HG03439 (cell line): ENCODE measurements at regions not wholly inside any gene's neighbourhood (a gene's known extent, or its start where the extent isn't known, plus 50 kb on each side); places are given as distances from the start of the nearest gene placed in this dataset.

Experiments
- ATAC-seq: cut with Tn5 transposase; IDR thresholded peaks from one replicate; pipeline ENCODE4 v1.9.1; 2021; ENCODE audit warnings: mild to moderate bottlenecking, moderate library complexity; ENCODE audit not compliant: unreplicated experiment

DNA sequence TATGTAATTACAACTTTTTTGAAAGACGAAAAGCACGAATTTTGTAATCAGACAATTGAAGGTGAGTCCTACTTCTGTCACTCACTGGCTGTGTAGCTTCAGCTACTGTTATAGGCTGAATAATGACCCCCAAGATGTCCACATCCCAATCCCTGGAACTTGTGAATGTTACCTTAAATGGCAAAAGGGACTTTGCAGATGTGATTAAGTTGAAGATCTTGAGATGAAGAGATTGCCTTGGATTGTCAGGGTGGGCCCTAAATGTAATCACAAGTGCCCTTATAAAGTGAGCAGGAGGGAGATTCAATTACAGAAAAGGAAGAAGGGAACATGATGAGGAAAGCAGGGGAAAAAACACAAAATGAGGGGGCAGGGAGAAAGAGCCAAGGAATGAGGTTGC is 326.2 kb upstream of the MSX2 start:
- ATAC-seq = no peak

DNA sequence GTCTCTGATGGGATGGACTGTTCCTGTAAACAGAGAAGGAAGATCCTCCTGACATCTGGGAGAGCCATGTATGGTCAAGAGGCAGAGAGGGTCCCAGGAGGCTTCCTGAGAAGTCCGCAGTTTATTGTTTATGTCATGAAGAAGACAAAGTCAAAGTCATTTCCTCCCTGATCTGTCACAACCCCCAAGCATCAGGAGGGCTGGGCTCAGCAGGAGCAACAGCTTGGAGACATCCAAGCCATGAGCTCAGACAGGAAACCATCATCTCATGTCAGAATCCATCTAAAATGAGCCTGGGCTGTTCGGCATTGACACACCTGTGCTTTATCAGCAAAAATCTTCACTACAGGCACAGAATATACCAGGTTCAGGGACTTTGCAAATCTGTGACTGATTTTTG is 325.0 kb upstream of the MSX2 start:
- no peak for ATAC-seq

DNA sequence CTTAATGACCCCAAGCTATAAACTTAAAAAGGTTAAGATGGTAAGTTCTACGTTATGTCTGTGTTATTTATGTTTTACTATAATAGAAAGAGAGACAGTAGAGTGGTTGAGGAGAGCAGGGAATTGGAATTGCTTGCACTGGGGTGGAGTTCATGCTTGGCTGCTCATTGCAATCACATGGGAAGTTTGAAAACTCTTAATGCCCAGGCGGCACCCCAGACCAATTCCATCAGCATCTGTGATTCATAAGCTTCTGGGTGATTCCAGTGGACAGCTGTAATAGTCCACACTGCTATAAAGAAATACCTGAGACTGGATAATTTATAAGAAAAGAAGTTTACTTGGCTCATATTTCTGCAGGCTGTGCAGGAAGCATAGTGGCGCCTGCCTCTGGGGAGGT is 323.9 kb upstream of the MSX2 start:
- no peak for ATAC-seq

- ATAC-seq = no peak
These were observed 322.6 kb upstream of the MSX2 start for GRCh38 chr5:174401793-174402192.

DNA sequence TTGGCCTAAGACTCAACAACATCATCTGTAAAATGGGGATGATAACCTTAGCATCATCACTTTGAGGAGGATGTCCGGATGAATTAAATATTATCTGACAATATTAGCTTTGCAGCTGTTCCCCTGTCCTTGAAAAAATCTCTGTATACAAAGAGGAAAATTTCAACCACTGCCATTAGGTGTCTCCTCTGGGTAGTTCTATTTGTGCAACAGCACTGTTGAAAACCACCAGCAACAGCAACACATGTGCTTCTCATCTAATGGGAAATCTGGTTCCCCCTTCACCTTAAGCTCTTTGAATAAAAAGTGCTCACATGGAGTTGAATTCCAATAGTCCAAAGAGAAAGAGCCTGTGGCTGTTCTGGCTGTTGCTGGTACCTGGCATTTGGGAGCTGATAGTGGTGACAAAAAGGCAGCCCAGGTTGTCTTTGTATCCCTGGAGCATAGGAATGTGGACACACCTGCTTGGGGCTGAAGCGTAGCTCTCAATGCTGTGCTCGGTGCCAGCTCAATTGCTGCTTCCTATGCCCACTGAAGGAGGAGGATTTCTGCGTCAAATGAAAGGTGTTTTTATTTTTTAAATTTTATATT is 322.1 kb upstream of the MSX2 start:
- no peak for ATAC-seq

DNA sequence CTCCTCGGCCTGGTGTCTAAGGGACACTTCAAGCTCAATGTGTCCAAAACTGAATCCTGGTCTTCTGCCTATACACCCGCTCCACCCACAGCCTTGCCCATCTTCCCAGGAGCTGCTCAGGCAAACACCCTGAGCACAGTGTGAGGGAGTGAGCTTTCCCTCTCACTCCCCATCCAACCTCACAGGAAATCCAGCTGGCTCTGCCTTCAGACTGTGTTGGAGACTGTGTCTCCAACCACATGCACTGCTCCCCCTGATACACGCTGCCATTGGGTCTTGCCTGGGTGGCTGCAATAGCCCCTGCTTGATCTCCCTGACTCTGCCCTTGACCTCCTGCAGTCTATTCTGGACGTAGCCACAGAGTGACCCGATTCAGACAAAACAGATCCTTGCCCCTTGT is 319.5 kb upstream of the MSX2 start:
- no peak for ATAC-seq

DNA sequence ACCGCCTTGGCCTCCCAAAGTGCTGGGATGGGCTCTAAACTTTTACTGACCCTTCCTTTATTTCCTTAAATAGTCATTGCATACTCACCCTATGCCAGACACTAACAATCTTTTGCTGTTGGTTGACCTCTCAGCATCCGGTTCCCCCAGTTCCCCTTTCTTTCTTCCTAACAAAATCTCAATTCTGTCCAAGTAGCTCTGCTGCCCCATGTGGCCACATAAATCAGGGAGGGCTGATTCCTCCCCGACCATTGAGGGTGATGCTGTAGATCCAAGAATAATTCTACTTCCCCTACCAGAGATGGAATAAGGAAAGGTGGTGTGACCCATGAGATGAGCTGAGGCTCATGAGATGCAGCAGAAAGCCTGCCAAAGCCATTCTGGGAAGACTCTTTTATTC is 315.3 kb upstream of the MSX2 start:
- no peak for ATAC-seq

DNA sequence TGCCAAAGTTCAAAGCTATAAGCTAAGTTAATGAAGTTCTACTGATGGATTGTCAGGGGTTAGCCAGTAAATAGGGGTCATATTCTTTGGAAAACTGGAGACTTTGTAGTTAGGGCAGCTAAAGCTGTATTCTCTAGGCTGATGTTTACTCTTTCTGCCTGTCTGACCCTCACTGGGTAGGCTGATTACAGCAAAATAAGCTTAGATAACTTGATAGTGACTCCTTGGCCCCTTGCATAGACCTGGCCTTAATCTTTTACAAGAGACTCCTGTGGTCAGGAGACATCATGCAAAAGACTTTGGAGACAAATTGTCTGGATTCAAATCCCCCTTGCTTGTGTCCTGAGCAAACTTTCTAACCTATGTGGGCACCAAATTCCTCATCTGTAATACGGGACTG is 314.4 kb upstream of the MSX2 start:
- ATAC-seq = no peak

- ATAC-seq = no peak
These were observed 313.5 kb upstream of the MSX2 start for GRCh38 chr5:174410716-174411478.

DNA sequence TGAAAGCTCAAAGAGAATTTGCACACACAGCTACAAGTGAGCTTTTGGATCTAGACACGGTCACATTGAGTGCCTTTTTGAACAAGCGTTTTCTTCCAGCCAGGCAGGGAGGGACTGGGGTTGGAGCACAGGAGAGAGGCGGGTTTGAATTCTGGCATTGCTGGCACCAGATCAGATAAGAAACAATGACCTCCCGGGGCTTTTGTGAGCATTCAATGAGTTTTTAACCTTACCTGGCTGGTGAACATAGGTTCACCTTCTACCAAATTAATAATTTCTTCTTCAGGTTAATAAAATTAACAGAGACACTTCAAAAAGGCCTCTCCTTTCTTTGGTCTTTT is 312.9 kb upstream of the MSX2 start:
- no peak for ATAC-seq

- no peak for ATAC-seq
These were observed 312.0 kb upstream of the MSX2 start for GRCh38 chr5:174412374-174412773.

DNA sequence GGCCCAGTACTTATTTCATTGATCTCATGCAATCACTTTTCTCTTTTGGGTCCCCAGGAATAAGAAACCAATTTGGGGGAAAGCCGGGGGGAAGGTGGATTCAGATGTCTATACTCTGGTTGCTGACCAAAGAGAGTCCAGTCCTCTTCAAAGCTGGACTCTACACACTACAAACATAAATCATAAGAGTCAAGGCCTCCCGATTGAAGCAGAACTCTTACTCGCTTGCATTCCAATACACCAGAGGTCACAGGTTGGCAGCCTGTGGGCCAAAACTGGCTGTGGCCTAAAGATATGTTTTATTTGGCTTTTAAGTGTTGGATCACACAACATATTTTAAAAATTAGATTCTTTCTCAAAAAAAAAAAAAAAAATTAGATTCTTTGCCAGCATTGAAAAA is 311.4 kb upstream of the MSX2 start:
- no peak for ATAC-seq

DNA sequence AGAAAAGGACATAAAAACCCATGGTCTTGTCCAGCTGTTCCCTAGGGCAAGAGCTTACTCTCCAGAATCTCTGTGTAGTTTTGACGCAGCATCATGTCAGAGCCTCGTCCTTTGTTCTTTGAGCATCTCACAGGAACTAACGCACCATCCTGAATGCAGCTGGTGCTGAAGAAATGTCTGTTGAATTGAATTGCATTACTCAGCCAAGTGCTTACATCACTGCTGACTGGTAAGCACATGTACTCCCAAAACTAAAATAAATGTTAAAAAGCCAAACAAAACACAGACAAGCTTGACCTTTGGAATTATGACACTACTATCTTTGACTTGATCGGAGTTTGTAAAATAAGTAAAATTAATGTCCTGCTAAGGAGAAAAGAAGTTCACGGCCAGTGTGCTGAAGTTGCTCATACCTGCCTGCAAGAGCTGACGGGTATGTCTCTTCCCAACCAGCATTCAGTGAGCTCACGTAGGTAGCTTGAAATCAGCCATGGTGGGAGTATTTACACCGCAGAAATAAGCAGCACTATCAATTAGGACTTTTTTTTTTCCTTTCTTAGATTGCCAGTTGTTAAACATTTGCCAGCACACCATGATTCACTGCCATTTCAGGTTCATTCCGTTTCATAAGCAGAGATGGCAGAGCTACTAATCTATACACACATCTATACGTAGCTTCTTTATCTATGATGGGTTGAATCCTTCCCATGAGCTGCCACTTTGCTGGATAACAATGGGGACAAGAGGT is 310.6 kb upstream of the MSX2 start:
- ATAC-seq = no peak

- no peak for ATAC-seq
These were observed 310.1 kb upstream of the MSX2 start for GRCh38 chr5:174414315-174414710.

DNA sequence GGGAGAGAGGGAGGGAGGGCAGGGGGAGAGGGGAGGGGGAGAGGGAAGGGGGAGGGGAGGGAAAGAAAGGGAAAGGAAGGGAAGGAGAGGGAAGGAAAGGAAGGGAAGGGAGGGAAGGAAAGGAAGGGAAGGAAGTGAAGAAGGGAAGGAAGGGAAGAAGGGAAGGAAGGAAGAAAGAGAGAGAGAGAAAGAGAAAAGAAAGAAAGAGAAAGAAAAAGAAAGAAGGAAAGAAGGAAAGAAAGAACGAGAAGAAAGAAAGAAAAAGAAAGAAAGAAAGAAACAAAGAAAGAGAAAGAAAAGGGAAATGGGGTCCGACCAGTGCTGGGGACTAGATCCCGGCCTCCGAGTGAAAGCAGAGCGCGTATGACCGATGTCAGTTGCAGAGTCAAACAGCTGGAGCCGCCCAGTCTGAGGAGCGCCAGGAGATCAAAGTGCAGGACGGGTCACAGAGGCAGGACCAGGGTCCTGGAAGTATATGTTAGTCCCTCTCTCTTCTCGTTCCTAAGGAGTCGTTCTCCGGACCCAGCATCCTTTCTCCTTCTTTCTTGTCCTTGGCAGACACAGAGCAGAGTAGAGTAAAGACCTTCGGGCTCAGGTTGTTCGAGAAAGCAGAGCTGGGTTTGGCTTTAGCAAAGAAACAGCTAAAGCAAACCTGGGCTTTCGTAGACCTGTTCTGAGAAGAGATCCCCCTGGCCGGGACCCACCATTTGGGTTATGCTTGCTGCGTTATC is 305.4 kb upstream of the MSX2 start:
- peak; percentile 22 for ATAC-seq

DNA sequence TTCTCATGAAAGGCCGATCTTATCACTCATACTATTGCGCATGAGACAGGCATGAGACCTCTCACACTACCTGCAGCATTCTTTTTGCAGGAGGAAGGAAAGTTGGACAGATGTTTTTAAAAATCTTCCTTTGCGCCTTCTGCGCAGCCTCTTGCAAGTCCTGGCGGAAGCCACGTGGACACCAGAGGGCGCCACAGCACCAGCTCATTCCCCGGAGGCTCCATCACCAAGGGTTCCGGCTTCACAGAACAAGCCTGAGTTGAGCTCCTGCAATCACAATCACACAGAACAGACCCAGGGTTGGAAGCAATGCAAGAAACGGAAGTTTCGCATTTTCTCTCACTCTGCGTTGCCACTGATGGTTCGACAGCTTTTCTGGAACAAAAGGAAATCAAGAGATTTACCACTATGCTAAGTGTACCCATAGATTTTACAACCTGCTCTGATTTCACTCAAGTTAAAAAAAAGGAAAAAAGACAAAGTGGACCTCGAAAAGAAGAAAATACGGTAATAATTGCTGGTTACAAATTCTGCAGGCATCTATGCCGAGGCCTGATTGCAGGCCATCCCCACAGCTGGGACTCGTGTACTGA is 304.7 kb upstream of the MSX2 start:
- peak; percentile 61 for ATAC-seq

DNA sequence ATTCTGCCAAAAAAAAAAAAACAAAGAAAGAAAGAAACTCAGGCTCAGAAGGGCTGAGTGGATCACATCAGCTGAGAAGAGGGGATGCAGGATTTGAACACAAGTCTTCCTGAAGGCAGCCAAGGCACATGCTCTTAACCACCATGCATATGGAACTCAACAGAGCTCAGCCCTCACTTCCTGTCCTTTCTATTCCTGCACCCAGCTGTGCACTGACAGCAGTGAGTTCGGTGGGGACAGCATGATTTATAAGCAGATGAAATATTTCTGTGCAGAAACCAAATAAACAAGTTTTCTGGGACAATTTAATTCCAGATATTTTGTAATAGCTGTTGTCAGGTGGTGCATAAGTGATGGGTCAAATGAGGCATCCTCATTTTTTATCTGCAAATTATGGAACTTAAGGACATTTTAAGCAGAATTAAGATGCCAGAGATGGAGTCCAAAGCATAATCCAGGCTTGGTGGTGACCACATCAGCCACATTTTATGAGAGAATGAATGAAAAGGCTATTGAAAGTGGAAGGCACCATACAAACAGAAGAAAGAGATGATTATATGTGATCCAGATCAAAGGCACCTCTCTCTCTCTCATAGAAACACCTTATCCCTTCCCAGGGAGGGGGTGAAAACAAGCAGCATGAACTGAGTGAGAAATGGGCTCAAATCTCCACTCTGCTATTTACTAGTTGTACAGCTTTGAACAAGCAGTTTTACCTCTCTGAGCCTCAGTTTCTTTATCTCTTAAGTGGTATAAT is 303.6 kb upstream of the MSX2 start:
- no peak for ATAC-seq

DNA sequence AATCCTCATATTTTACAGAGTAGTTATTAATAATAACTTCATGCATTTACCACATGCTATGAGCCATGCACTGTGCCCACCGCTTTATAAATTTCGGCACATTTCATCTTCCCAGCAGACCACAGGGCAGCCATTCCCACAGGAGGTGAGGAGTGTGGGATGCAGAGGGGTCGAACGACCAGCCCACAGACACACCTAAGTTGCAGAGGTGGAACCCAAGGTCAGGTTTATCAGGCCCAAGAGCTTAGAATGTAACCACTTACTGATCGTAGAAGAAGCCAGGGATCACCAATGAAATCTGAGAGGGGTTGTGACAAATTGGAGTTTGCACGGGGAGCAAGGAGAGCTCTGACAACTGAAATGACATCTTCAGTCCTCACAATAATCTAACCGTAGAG is 303.0 kb upstream of the MSX2 start:
- no peak for ATAC-seq

GRCh38 chr5:174423558-174423957 is 300.8 kb upstream of the MSX2 start:
- no peak for ATAC-seq

GRCh38 chr5:174424219-174425053 is 299.9 kb upstream of the MSX2 start:
- ATAC-seq = no peak
